ENCODE measurements at regions not wholly inside any gene's neighbourhood (a gene's known extent, or its start where the extent isn't known, plus 50 kb on each side); places are given as distances from the start of the nearest gene placed in this dataset.
"Not testable (repeated sequence)": the region's sequence is repeated elsewhere in the genome, so short reads cannot be mapped to it uniquely, and the experiment has no call there.

- no peak for DNase-seq (ENCODE audit: low read depth)
These were observed 610.4 kb upstream of the ADGRB3 start for GRCh38 chr6:68024570-68025269.

- DNase-seq (ENCODE audit: low read depth) = not testable (repeated sequence)
These were observed 612.1 kb upstream of the ADGRB3 start for GRCh38 chr6:68022968-68023367.

GRCh38 chr6:68013780-68014515 lies 621.1 kb upstream of the ADGRB3 start:
- DNase-seq (ENCODE audit: low read depth) = no peak

GRCh38 chr6:68012822-68013221 lies 622.3 kb upstream of the ADGRB3 start:
- no peak for DNase-seq (ENCODE audit: low read depth)

GRCh38 chr6:68010936-68011335 lies 624.1 kb upstream of the ADGRB3 start:
- no peak for DNase-seq (ENCODE audit: low read depth)

GRCh38 chr6:68008445-68008844 lies 626.6 kb upstream of the ADGRB3 start:
- no peak for DNase-seq (ENCODE audit: low read depth)

GRCh38 chr6:68007717-68008116 lies 627.4 kb upstream of the ADGRB3 start:
- no peak for DNase-seq (ENCODE audit: low read depth)

- no peak for DNase-seq (ENCODE audit: low read depth)
These were observed 648.3 kb upstream of the ADGRB3 start for GRCh38 chr6:67986694-67987232.

- DNase-seq (ENCODE audit: low read depth) = no peak
These were observed 658.6 kb upstream of the ADGRB3 start for GRCh38 chr6:67976486-67976885.

GRCh38 chr6:67974931-67975330 lies 660.2 kb upstream of the ADGRB3 start:
- no peak for DNase-seq (ENCODE audit: low read depth)

GRCh38 chr6:67971812-67972211 lies 663.3 kb upstream of the ADGRB3 start:
- no peak for DNase-seq (ENCODE audit: low read depth)

- DNase-seq (ENCODE audit: low read depth) = no peak
These were observed 668.3 kb upstream of the ADGRB3 start for GRCh38 chr6:67966830-67967229.

GRCh38 chr6:67956352-67956751 lies 678.7 kb upstream of the ADGRB3 start:
- no peak for DNase-seq (ENCODE audit: low read depth)

- DNase-seq (ENCODE audit: low read depth) = no peak
These were observed 682.1 kb upstream of the ADGRB3 start for GRCh38 chr6:67952948-67953347.

- DNase-seq (ENCODE audit: low read depth) = peak; percentile 26
These were observed 683.0 kb upstream of the ADGRB3 start for GRCh38 chr6:67952121-67952520.

- DNase-seq (ENCODE audit: low read depth) = not testable (repeated sequence)
These were observed 687.3 kb upstream of the ADGRB3 start for GRCh38 chr6:67947762-67948161.

GRCh38 chr6:67935976-67936477 lies 699.1 kb upstream of the ADGRB3 start:
- no peak for DNase-seq (ENCODE audit: low read depth)

- DNase-seq (ENCODE audit: low read depth) = no peak
These were observed 701.8 kb upstream of the ADGRB3 start for GRCh38 chr6:67933278-67933677.

- DNase-seq (ENCODE audit: low read depth) = not testable (repeated sequence)
These were observed 712.5 kb upstream of the ADGRB3 start for GRCh38 chr6:67922588-67922987.

GRCh38 chr6:67920040-67920439 lies 715.0 kb upstream of the ADGRB3 start:
- not testable (repeated sequence) for DNase-seq (ENCODE audit: low read depth)

- DNase-seq (ENCODE audit: low read depth) = peak; percentile 6
These were observed 718.7 kb upstream of the ADGRB3 start for GRCh38 chr6:67916399-67916798.

- no peak for DNase-seq (ENCODE audit: low read depth)
These were observed 720.7 kb upstream of the ADGRB3 start for GRCh38 chr6:67914419-67914818.
